HEK293 (cell line): ENCODE measurements at regions not wholly inside any gene's neighbourhood (a gene's known extent, or its start where the extent isn't known, plus 50 kb on each side); places are given as distances from the start of the nearest gene placed in this dataset.

Source experiments
- CTCF ChIA-PET: fragments of 350-600 bp; formaldehyde crosslinking; extraction: SDS; loops from one replicate; lab custom pipeline; 2021; ENCODE audit warnings: antibody characterized with exemption; lab: Yijun Ruan, JAX
- POLR2A ChIA-PET: fragments of 300-600 bp; formaldehyde crosslinking; extraction: SDS; loops from one replicate; lab custom pipeline; 2020; ENCODE audit warnings: antibody characterized with exemption, inconsistent platforms; lab: Yijun Ruan, JAX
- H3K27ac ChIP-seq: fragments of 200-500 bp; sonication (Bioruptor generic); 2 replicates; pipeline ENCODE4 v1.5.1; 2014; ENCODE audit warnings: low read depth, low read length, control low read depth, inconsistent platforms; ENCODE audit errors: extremely low read depth
- H3K36me3 ChIP-seq, 2 experiments: fragments of 200-500 bp in 1 of 2; sonication (Bioruptor generic) in 1 of 2; 1 replicate in 1 of 2; 2 replicates in 1 of 2; pipeline ENCODE4 v1.5.1; 2014 to 2017; ENCODE audit warnings: inconsistent platforms in 2 of 2, low read length in 2 of 2; ENCODE audit not compliant: control insufficient read depth in 2 of 2, insufficient read depth in 1 of 2
- H3K4me1 ChIP-seq: fragments of 200-500 bp; sonication (Bioruptor generic); 2 replicates; pipeline ENCODE4 v1.5.1; 2014; ENCODE audit warnings: mild to moderate bottlenecking, low read length, inconsistent platforms; ENCODE audit not compliant: control insufficient read depth, insufficient read depth
- H3K4me3 ChIP-seq: 2 replicates; pipeline ENCODE4 v1.5.1; 2011; ENCODE audit warnings: low read depth, mild to moderate bottlenecking, control low read depth, low read length, moderate library complexity
- H3K9me3 ChIP-seq: fragments of 200-500 bp; sonication (Bioruptor generic); 2 replicates; pipeline ENCODE4 v1.5.1; 2014; ENCODE audit warnings: low read depth, low read length, inconsistent platforms; ENCODE audit not compliant: control insufficient read depth, insufficient read depth
- EGR2 ChIP-seq: fragments of 450-650 bp; formaldehyde crosslinking; IDR thresholded peaks from 2 replicates; pipeline ENCODE4 v1.5.1; 2016; ENCODE audit warnings: low read depth, missing biosample characterization, missing genetic modification characterization
- GFI1B ChIP-seq: fragments of 450-650 bp; formaldehyde crosslinking; IDR thresholded peaks from 2 replicates; pipeline ENCODE4 v1.5.1; 2016; ENCODE audit warnings: missing biosample characterization, missing genetic modification characterization
- MYNN ChIP-seq: fragments of 450-650 bp; formaldehyde crosslinking; IDR thresholded peaks from 2 replicates; pipeline ENCODE4 v1.5.1; 2016; ENCODE audit warnings: missing biosample characterization, missing genetic modification characterization, borderline replicate concordance
- TCF7L2 ChIP-seq: IDR thresholded peaks from 2 replicates; pipeline ENCODE4 v1.6.1; 2011; ENCODE audit warnings: low read depth, mild to moderate bottlenecking, inconsistent platforms, low read length, moderate library complexity, borderline replicate concordance
- ZBTB20 ChIP-seq: fragments of 450-650 bp; formaldehyde crosslinking; IDR thresholded peaks from 2 replicates; pipeline ENCODE4 v1.5.1; 2016; ENCODE audit warnings: missing biosample characterization, missing genetic modification characterization
- ZBTB21 ChIP-seq: fragments of 450-650 bp; formaldehyde crosslinking; IDR thresholded peaks from 2 replicates; pipeline ENCODE4 v1.5.1; 2017; ENCODE audit warnings: missing biosample characterization, missing genetic modification characterization
- ZBTB48 ChIP-seq: fragments of 450-650 bp; formaldehyde crosslinking; IDR thresholded peaks from 2 replicates; pipeline ENCODE4 v1.5.1; 2016; ENCODE audit warnings: missing biosample characterization, missing genetic modification characterization
- ZFP69B ChIP-seq: fragments of 450-650 bp; formaldehyde crosslinking; IDR thresholded peaks from 2 replicates; pipeline ENCODE4 v1.5.1; 2016; ENCODE audit warnings: missing biosample characterization, missing genetic modification characterization
- ZIC2 ChIP-seq: fragments of 450-650 bp; formaldehyde crosslinking; IDR thresholded peaks from 2 replicates; pipeline ENCODE4 v1.5.1; 2016; ENCODE audit warnings: missing biosample characterization, missing genetic modification characterization
- ZNF112 ChIP-seq: fragments of 450-650 bp; formaldehyde crosslinking; IDR thresholded peaks from 2 replicates; pipeline ENCODE4 v1.5.0; 2017; ENCODE audit warnings: missing biosample characterization, missing genetic modification characterization
- ZNF133 ChIP-seq: fragments of 450-650 bp; formaldehyde crosslinking; IDR thresholded peaks from 2 replicates; pipeline ENCODE4 v1.5.1; 2016; ENCODE audit warnings: missing biosample characterization, missing genetic modification characterization
- ZNF221 ChIP-seq: fragments of 450-650 bp; formaldehyde crosslinking; IDR thresholded peaks from 2 replicates; pipeline ENCODE4 v1.5.1; 2017; ENCODE audit warnings: missing biosample characterization, missing genetic modification characterization, borderline replicate concordance
- ZNF248 ChIP-seq: fragments of 450-650 bp; formaldehyde crosslinking; IDR thresholded peaks from 2 replicates; pipeline ENCODE4 v1.5.1; 2017; ENCODE audit warnings: missing biosample characterization, missing genetic modification characterization
- ZNF302 ChIP-seq: fragments of 450-650 bp; formaldehyde crosslinking; IDR thresholded peaks from 2 replicates; pipeline ENCODE4 v1.5.1; 2016; ENCODE audit warnings: missing biosample characterization, missing genetic modification characterization, low read depth
- ZNF416 ChIP-seq: fragments of 450-650 bp; formaldehyde crosslinking; IDR thresholded peaks from 2 replicates; pipeline ENCODE4 v1.5.1; 2016; ENCODE audit warnings: missing biosample characterization, missing genetic modification characterization
- ZNF423 ChIP-seq: fragments of 450-650 bp; formaldehyde crosslinking; IDR thresholded peaks from 2 replicates; pipeline ENCODE4 v1.5.1; 2016; ENCODE audit warnings: missing biosample characterization, missing genetic modification characterization
- ZNF555 ChIP-seq: fragments of 450-650 bp; formaldehyde crosslinking; conservative IDR thresholded peaks from 2 replicates; pipeline ENCODE4 v1.5.1; 2017; ENCODE audit warnings: missing biosample characterization, mild to moderate bottlenecking, missing genetic modification characterization, inconsistent platforms
- ZNF610 ChIP-seq: fragments of 450-650 bp; formaldehyde crosslinking; IDR thresholded peaks from 2 replicates; pipeline ENCODE4 v1.5.1; 2016; ENCODE audit warnings: missing biosample characterization, missing genetic modification characterization, borderline replicate concordance
- ZNF701 ChIP-seq: fragments of 450-650 bp; formaldehyde crosslinking; IDR thresholded peaks from 2 replicates; pipeline ENCODE4 v1.5.1; 2016; ENCODE audit warnings: missing biosample characterization, missing genetic modification characterization
- ZNF776 ChIP-seq: fragments of 450-650 bp; formaldehyde crosslinking; IDR thresholded peaks from 2 replicates; pipeline ENCODE4 v1.5.0; 2017; ENCODE audit warnings: missing biosample characterization, missing genetic modification characterization, borderline replicate concordance
- ZNF837 ChIP-seq: fragments of 450-650 bp; formaldehyde crosslinking; IDR thresholded peaks from 2 replicates; pipeline ENCODE4 v1.5.1; 2016; ENCODE audit warnings: missing biosample characterization, missing genetic modification characterization
- TF ChIP-seq, protein P1 (sequence below): fragments of 450-650 bp; formaldehyde crosslinking; IDR thresholded peaks from 2 replicates; pipeline ENCODE4 v1.5.1; 2016; ENCODE audit warnings: missing biosample characterization, missing genetic modification characterization
- TF ChIP-seq, protein P2 (sequence below): fragments of 450-650 bp; formaldehyde crosslinking; IDR thresholded peaks from 2 replicates; pipeline ENCODE4 v1.5.1; 2017; ENCODE audit warnings: missing biosample characterization, missing genetic modification characterization
- TF ChIP-seq, protein P3 (sequence below): fragments of 450-650 bp; formaldehyde crosslinking; IDR thresholded peaks from 2 replicates; pipeline ENCODE4 v1.5.1; 2017; ENCODE audit warnings: missing biosample characterization, missing genetic modification characterization
- TF ChIP-seq, protein P4 (sequence below): fragments of 450-650 bp; formaldehyde crosslinking; IDR thresholded peaks from 2 replicates; pipeline ENCODE4 v1.5.1; 2016; ENCODE audit warnings: missing biosample characterization, missing genetic modification characterization
- TF ChIP-seq, protein P5 (sequence below): fragments of 450-650 bp; formaldehyde crosslinking; IDR thresholded peaks from 2 replicates; pipeline ENCODE4 v1.5.1; 2016; ENCODE audit warnings: missing biosample characterization, missing genetic modification characterization

DNA sequence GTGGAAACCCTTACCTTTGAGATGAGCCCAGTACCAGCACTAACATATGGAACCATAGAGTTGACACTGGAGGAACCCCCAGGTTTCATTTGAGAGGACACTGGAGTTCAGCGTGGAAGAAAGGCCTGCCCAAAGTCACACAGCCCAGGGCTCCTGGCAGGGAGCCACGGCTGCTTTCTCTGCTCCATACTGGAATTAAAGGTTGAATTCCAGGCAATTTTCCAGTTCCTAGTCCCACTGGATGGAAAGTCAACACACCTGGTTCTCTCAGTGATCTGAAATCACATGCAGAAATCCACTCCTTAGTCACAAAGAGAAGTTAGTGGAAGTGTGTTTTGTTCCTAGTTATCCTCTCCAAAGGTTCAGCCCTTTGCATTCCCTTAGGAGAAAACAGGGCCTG is 336.1 kb upstream of the SKOR2 start:
- Histone ChIP-seq H3K4me3 (no peak overlapping the region), H3K27ac (no peak overlapping the region), H3K9me3 (no peaks in the 10 kb centered on the region), H3K36me3 (no peaks in the 10 kb centered on the region), H3K4me1 (no peaks in the 10 kb centered on the region)
- ChIA-PET POLR2A (no interaction called here), CTCF (interaction anchor here (1.0 to 1.2 kb wide), 4 partner anchors 161 to 372 kb away, joined by 3 to 7 read pairs (median 4); no protein-coding TSS in a partner anchor)
- TF ChIP-seq, protein P1, sequence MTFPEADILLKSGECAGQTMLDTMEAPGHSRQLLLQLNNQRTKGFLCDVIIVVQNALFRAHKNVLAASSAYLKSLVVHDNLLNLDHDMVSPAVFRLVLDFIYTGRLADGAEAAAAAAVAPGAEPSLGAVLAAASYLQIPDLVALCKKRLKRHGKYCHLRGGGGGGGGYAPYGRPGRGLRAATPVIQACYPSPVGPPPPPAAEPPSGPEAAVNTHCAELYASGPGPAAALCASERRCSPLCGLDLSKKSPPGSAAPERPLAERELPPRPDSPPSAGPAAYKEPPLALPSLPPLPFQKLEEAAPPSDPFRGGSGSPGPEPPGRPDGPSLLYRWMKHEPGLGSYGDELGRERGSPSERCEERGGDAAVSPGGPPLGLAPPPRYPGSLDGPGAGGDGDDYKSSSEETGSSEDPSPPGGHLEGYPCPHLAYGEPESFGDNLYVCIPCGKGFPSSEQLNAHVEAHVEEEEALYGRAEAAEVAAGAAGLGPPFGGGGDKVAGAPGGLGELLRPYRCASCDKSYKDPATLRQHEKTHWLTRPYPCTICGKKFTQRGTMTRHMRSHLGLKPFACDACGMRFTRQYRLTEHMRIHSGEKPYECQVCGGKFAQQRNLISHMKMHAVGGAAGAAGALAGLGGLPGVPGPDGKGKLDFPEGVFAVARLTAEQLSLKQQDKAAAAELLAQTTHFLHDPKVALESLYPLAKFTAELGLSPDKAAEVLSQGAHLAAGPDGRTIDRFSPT (tag by site-specific recombination), result no peak
- TF ChIP-seq ZNF701 (tag by site-specific recombination) (no peak), ZNF416 (tag by site-specific recombination) (no peak), ZNF776 (tag by site-specific recombination) (no peak), ZNF112 (no peak), EGR2 (tag by site-specific recombination) (no peak), ZBTB21 (no peak), ZIC2 (no peak)
- TF ChIP-seq, protein P2, sequence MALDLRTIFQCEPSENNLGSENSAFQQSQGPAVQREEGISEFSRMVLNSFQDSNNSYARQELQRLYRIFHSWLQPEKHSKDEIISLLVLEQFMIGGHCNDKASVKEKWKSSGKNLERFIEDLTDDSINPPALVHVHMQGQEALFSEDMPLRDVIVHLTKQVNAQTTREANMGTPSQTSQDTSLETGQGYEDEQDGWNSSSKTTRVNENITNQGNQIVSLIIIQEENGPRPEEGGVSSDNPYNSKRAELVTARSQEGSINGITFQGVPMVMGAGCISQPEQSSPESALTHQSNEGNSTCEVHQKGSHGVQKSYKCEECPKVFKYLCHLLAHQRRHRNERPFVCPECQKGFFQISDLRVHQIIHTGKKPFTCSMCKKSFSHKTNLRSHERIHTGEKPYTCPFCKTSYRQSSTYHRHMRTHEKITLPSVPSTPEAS (tag by site-specific recombination), result no peak

DNA sequence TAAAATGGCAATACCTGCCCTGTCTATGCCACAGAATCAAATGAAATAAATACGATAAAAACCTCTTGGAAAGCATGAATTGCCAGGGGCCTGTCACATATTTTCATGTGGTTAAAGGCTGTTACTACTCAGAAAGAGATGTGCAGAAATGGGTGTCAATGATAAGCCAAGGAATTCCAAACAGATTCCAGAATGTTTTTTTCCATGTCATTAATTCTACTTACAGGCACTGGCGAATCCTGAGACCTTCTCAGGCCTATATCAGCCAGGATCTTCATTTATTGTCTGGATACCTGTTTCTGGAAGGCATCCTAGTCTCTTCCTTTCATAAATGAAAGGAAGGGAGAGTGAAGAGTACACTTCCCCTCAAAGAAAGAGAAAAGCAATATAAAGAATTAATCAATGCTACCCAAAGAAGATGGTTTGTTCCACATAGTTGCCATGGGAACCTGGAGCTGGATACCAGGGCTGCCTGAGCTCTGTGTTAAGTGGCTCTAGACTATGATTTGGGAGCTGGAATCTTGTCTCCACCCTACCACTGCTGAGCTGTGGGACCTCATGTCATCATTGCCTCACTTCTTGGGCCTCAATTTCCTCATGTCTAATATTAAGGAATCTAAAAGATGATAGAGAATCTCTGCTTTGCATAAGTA is 335.1 kb upstream of the SKOR2 start:
- H3K27ac ChIP-seq, result no peak overlapping the region
- ChIA-PET POLR2A (no interaction called here), CTCF (interaction anchor here (1.0 to 1.2 kb wide), 3 partner anchors 10 to 371 kb away, joined by 3 to 5 read pairs (median 4); no protein-coding TSS in a partner anchor)
- H3K9me3 ChIP-seq, result no peaks in the 10 kb centered on the region
- no peak overlapping the region for H3K4me3 ChIP-seq
- no peaks in the 10 kb centered on the region for H3K36me3 ChIP-seq
- no peaks in the 10 kb centered on the region; the same call in 1 of the 2 replicates for H3K4me1 ChIP-seq
- no peak for TF ChIP-seq ZNF610 (tag by site-specific recombination)
- TF ChIP-seq MYNN (tag by site-specific recombination), result no peak
- TF ChIP-seq ZNF248, result no peak
- no peak for TF ChIP-seq ZBTB48 (tag by site-specific recombination)
- TF ChIP-seq ZBTB20, result no peak
- no peak for TF ChIP-seq ZNF302 (tag by site-specific recombination)
- TF ChIP-seq ZNF555 (tag by site-specific recombination), result no peak
- no peak for TF ChIP-seq ZNF221 (tag by site-specific recombination)
- TF ChIP-seq, protein P3, sequence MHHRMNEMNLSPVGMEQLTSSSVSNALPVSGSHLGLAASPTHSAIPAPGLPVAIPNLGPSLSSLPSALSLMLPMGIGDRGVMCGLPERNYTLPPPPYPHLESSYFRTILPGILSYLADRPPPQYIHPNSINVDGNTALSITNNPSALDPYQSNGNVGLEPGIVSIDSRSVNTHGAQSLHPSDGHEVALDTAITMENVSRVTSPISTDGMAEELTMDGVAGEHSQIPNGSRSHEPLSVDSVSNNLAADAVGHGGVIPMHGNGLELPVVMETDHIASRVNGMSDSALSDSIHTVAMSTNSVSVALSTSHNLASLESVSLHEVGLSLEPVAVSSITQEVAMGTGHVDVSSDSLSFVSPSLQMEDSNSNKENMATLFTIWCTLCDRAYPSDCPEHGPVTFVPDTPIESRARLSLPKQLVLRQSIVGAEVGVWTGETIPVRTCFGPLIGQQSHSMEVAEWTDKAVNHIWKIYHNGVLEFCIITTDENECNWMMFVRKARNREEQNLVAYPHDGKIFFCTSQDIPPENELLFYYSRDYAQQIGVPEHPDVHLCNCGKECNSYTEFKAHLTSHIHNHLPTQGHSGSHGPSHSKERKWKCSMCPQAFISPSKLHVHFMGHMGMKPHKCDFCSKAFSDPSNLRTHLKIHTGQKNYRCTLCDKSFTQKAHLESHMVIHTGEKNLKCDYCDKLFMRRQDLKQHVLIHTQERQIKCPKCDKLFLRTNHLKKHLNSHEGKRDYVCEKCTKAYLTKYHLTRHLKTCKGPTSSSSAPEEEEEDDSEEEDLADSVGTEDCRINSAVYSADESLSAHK, result no peak
- no peak for TF ChIP-seq ZFP69B (tag by site-specific recombination)
- TF ChIP-seq, protein P4, sequence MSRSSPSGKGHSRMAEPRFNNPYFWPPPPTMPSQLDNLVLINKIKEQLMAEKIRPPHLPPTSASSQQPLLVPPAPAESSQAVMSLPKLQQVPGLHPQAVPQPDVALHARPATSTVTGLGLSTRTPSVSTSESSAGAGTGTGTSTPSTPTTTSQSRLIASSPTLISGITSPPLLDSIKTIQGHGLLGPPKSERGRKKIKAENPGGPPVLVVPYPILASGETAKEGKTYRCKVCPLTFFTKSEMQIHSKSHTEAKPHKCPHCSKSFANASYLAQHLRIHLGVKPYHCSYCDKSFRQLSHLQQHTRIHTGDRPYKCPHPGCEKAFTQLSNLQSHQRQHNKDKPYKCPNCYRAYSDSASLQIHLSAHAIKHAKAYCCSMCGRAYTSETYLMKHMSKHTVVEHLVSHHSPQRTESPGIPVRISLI (tag by site-specific recombination), result no peak
- TF ChIP-seq ZNF423, result no peak
- no peak for TF ChIP-seq ZNF133
- TF ChIP-seq ZNF837 (tag by site-specific recombination), result no peak
- TF ChIP-seq TCF7L2, result no peak
- TF ChIP-seq, protein P5, sequence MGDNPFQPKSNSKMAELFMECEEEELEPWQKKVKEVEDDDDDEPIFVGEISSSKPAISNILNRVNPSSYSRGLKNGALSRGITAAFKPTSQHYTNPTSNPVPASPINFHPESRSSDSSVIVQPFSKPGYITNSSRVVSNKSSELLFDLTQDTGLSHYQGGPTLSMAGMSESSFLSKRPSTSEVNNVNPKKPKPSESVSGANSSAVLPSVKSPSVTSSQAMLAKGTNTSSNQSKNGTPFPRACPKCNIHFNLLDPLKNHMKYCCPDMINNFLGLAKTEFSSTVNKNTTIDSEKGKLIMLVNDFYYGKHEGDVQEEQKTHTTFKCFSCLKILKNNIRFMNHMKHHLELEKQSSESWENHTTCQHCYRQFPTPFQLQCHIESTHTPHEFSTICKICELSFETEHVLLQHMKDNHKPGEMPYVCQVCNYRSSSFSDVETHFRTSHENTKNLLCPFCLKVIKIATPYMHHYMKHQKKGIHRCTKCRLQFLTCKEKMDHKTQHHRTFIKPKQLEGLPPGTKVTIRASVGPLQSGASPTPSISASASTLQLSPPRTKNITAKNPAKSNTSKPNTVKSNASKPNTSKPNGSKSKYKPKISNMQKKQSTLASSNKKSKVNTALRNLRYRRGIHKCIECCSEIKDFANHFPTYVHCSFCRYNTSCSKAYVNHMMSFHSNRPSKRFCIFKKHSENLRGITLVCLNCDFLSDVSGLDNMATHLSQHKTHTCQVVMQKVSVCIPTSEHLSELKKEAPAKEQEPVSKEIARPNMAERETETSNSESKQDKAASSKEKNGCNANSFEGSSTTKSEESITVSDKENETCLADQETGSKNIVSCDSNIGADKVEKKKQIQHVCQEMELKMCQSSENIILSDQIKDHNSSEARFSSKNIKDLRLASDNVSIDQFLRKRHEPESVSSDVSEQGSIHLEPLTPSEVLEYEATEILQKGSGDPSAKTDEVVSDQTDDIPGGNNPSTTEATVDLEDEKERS (tag by site-specific recombination), result no peak
- TF ChIP-seq GFI1B (tag by site-specific recombination), result no peak
